ENCODE measurements at regions not wholly inside any gene's neighbourhood (a gene's known extent, or its start where the extent isn't known, plus 50 kb on each side); places are given as distances from the start of the nearest gene placed in this dataset.
"Not testable (repeated sequence)": the region's sequence is repeated elsewhere in the genome, so short reads cannot be mapped to it uniquely, and the experiment has no call there.

DNA sequence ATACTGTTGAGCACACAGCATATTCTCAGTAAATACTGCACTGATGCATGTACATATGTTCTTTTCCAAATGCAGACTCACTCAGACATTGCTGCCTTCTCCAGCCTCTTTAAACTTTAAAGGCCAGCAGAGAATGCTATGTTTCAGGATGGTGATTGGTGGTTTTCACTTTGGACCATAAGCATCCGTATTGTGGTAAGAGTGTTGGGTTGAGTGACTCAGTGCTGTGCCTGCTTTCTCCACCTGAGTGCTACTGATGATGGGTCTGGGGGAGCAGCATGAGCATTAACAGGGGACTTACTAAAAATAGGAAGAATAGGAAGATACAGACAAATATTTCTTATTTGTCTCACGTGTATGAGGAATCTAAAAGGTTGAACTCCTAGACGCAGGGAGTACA lies 56.3 kb upstream of the ZNF92 start:
- DNase-seq, result no peak

DNA sequence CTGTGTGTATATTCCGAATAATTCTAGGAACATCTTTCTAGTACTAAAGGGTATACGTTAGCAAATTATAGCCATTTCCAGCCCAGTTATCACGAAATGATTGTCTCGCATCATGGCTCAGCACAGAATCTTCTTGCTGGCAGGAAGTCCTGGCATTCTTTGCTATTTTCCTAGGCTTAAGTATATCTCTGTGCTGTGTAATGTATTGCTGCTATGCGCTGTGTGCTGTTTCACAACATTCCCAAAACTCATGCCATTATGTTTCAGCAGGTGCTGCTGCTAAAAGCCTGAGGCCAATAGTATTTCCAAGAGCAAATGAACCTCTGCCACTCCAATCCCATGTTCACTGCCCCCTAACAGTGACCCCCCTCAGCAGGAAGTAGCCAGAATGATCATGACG lies 62.9 kb upstream of the ZNF92 start:
- DNase-seq, result no peak

DNA sequence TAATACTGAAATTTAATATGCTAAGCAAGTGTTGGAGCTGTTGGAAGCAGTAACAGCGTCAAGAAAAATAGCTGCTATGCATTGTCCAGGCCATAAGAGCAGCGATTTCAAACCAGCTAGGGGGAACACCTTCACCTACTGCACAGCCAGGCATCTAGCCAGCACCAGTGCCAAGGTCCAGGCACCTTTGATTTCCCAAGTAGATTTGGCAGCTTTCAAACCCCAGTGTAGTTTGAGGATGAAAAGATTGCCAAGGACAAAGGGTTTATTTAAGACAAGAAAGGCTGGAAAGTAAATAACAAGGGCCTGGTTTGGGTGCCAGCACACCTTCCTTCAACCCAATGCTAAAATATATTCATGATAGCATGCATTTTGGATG lies 65.4 kb upstream of the ZNF92 start:
- no peak for DNase-seq

DNA sequence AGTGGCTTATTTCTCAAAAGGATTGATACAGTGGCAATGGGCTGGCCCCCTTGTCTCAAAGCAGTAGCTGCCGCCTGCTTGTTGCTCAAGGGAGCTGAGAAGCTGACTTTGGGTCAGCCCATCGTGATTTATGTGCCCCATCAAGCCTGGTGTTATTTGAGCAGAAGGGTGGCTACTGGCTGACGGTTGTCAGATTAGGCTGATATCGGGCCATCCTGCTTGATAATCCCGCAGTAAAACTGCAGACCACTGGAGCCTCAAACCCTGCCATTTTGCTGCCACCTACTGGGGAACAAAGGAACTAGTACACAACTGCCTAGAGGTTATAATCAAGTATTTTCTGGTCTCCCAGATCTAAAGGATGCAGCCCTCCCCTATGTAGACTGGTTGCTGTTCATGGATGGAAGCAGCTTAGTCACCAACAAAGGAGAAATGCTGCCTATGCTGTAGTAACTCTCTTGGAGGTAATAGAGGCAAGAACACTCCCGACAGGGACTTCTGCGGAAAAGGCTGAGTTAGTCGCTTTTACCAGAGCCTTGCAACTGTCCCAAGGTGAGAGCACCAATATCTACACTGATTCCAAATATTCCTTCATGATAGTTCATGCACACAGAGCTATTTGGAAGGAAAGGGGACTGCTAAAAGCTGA lies 65.9 kb upstream of the ZNF92 start:
- DNase-seq, result peak in 4 of 5 donors; percentile 3 to 26 (median 22)

DNA sequence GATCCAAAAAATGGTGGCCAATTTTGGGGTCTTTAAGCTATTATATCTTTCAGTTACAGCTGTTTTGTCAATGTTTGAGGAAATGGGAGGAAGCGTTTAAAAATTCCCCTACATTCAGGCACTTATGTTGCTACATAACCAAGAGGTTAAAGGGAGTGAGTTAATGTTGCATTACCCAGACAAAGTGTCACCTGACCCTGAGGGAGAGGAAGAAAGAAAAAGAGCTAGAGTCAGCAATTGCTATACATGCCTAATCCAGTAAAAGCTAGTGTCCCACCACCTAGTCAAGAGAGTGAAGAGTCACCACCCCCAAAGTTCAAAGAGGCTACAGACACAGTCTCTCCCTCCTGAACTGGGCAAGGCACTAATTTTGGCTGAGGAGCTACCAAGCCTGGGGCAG lies 69.5 kb upstream of the ZNF92 start:
- no peak for DNase-seq

DNA sequence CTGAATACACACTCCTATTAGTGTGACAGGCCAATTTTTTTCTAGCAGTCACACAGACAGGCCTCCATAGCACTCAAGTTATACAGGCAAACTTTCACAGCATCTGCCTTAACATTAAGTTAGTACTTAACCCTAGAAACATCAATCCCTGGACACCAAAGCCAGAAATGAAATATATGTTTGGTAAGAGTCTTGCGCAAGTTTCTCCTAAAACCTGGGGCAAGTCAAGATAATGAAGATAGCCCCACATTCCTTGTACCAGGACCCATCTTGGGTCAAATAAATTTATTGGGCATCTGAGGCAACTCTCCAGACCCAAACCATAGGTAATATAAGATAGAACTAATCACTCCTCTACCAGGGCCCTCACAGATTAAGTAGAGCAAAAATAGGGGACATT lies 70.8 kb upstream of the ZNF92 start:
- DNase-seq, result no peak

DNA sequence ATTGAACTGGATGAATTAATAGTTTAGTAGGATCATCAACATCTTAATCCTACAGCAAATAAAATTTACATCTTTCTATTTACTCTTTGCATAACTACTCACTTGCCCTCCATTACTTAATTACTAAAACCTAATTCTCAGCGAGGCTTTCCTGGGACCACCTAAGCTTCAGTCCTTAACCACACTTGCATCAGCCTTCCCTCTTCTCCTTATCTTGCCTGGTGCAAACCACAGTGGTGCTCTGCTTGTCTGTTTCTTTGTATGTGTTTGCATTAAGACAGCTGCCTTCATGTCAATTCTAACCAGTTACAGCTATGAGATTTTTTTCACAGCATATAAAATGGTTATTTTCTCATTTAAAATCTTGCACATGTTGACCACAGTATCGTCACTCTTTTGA lies 72.6 kb upstream of the ZNF92 start:
- no peak for DNase-seq

DNA sequence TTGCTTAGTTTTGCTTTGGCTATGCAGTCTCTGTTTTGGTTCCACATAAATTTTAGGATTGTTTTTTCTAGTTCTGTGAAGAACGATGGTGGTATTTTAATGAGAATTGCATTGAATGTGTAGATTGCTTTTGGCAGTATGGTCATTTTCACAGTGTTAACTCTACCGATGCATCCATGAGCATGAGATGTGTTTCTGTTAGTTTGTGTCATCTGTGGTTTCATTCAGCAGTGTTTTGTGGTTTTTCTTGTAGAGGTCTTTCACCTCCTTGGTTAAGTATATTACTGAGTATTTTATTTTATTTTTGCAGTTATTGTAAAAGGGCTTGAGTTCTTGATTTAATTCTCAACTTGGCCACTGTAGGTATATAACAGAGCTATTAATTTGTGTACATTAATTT lies 78.2 kb upstream of the ZNF92 start:
- peak in 1 of 5 donors; percentile 8 for DNase-seq

DNA sequence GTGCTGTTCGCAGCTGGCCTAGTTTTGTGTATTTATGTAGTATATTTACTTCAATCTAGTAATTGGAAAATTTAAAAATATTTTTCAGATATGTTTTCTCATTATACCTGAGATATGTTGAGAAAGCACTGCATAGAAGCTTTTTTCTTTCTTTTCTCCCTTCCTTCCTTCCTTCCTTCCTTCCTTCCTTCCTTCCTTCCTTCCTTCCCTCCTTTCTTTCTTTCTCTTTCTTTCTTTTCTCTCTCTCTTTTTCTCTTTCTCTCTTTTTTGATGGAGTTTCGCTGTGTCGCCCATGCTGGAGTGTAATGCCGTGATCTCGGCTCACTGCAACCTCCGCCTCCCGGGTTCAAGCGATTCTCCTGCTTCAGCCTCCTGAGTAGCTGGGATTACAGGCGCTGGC lies 83.3 kb upstream of the ZNF92 start:
- DNase-seq, result not testable (repeated sequence)

DNA sequence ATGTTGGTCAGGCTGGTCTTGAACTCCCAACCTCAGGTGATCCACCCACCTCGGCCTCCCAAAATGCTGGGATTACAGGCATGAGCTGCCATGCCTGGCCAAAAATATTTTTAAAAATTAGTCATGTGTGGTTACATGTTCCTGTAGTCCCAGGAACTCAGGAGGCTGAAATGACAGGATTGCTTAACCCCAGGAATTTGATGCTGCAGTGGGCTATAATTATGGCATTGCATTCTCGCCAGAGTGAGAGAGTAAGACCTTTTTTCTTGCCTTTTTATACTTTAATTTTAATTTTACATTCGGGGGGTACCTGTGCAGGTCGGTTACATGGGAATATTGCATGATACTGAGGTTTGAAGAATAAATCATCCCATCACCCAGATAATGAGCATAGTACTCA lies 86.6 kb upstream of the ZNF92 start:
- no peak for DNase-seq

DNA sequence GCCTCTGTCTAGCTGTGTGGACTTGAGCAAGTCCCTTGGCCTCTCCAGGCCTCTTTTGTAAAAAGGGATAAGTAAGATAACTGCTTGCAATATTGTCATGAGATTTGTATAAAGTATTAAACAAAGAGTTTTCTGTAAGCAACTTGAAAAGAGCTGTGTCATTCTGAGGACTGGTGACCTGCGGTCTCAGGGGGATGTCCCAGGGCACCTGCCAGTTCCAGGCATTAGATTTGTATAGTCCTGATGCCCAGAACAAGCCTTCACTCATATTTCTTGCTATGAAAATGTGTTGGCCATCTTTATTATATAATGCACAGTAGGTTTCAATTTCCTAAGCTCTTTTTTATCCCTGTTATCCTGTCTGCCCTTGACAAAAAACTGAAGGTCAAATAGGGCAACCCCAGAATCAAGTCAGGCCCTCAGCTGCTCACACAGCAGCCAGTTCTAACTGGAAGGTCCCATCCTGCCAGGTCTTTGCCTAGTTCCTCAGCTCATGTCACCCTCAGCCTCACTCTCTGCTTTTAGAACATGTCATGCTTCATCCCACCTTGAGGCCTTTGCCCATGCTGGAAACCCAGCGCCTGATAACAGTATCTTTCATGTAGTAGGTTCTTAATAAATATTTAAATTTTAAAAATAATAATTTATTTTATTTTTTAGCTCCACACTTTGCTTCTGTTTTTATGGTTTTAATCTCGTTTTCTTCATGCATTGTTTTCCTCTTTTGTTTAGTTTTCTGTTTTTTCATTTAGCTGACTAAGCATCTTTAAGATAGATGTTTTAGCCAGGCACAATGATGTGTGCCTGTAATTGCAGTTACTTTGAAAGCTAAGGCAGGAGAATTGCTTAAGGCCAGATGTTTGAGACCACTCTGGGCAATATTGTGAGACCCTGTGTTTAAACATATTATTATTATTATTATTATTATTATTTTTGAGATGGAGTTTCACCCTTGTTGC lies 87.5 kb upstream of the ZNF92 start:
- no peak for DNase-seq

DNA sequence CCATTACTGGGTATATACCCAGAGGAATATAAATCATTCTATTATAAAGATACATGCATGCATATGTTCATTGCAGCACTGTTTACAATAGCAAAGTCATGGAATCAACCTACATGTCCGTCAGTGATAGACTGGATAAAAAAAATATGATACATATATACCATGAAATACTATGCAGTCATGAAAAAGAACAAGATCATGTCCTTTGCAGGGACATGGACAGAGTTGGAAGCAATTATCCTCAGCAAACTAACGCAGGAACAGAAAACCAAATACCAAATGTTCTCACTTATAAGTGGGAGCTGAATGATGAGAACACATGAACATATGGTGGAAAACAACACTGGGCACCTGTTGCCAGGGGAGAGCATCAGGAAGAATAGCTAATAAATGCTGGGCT lies 88.4 kb upstream of the ZNF92 start:
- not testable (repeated sequence) for DNase-seq

DNA sequence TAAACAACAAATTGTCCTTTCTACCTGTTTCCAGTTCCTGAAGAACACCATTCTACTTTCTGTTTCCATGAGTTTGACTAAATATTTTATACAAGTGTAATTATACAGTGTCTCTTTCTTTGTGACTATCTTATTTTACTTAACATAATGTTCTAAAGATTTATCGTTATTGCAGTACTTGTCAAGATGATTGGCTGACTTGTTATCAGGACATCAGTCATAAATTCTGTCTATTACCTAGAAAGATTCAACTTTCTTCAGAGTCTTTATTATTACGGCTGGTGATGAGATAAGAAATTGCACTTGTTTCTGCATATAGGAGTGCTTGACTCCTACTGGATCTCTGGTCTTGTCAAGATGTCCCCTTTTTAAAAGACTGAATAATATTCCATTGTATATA lies 93.9 kb upstream of the ZNF92 start:
- no peak for DNase-seq

DNA sequence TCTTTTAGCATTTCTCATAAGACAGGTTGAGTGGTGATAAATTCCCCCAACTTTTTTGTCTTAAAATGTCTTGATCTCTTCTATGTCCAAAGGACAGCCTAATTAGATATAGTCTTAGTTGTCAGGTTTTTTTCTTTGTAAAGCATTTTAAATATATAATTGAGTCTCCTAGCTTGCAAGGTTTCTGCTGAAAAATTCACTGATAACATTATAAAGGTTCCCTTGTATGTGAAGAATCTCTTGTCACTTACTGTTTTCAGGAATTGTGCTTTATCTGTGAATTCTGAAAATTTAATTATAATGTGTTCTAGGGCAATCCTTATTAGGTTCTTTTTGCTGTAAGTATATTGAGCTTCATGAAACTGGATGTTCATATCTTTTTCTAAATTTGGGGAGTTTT lies 96.8 kb upstream of the ZNF92 start:
- no peak for DNase-seq

DNA sequence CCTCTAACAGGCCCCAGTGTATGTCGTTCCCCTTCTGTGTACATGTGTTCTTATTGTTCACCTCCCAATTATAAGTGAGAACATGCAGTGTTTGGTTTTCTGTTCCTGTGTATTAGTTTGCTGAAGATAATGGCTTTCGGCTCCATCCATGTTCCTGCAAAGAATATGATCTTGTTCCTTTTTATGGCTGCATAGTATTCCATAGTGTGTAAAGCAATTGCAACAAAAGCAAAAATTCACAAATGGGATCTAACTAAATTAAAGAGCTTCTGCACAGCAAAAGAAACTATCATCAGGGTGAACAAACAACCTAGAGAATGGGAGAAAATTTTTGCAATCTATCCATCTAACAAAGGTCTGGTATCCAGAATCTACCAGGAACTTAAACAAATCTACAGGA lies 102.2 kb upstream of the ZNF92 start:
- not testable (repeated sequence) for DNase-seq

DNA sequence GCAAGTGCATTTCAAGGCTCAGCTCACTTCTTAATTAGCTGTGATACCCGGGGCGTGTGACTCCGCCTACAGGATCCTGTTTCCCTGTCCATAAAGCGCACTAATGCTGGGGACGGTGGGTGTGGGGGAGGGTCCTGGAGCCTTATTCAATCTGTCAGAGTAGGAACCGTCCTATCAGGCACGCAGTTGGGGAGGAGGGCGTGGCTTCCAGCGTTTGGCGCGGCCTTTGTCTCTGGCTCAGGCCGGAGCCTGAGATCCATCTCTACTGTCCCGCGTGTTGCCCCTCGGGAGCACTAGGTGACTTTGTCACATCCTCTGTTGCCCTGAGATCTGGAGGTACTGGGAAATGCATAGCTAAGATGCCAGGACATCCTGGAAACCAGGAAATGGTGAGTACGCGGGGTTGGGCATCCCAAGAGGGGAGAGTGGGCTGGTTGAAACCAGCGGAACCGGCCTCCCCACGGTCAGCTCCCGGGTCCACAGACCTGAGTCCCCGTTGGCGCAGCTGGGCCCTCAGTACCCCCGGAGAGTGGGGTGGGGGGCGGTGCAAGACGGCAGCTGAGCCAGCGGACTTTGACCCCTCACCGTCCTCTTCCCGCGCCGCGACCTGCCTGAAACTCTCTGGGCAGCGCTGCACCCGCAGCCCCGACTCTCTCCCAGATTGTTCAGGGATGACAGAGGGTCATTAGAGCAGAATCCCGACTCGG lies 104.4 kb upstream of the ZNF92 start:
- peak in 1 of 5 donors; percentile 62 for DNase-seq

DNA sequence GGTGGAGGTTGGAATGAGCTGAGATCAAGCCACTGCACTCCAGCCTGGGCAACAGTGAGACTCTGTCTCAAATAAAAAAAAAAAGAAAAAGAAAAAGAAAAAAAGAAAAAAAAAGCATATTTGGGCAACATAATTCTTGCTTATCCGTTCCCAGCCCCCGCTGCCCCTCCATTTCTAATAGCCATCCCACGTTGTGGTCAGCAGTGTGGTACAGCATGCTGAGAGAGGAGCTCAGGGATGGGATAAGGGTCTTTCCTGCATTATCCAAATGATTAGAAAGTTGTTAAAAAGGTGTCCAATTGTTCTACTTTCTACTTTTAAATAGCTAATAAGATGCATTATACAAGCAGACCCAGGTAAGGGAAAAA lies 104.9 kb upstream of the ZNF92 start:
- DNase-seq, result no peak

DNA sequence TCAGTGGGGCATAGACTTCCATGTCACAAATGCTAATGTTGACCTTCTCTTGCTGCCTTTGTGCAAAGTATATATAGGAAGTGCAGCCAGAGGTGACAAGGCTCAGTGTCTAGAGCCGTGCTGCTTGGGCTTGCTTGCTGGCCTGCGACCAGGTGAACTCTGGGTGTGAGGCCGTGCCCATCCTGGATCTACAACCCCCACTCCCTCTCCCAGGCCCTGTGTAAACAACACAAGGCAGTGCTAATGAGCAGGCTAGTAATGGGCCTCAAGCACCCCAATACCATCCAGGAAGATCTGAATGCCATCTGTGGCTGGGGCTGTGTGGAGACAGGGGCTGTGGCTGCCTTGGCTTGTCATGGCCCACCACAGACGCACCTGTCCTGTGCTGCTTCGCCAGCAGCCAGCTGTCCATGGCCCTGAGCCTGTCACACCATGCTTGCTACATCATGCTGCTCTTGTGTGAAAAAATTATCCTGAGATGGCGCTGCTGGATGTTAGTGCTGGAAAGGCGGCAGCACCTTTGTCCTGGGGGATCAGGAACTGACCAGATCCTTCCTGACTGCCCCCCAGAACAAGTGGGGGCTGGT lies 107.6 kb upstream of the ZNF92 start:
- DNase-seq, result no peak

DNA sequence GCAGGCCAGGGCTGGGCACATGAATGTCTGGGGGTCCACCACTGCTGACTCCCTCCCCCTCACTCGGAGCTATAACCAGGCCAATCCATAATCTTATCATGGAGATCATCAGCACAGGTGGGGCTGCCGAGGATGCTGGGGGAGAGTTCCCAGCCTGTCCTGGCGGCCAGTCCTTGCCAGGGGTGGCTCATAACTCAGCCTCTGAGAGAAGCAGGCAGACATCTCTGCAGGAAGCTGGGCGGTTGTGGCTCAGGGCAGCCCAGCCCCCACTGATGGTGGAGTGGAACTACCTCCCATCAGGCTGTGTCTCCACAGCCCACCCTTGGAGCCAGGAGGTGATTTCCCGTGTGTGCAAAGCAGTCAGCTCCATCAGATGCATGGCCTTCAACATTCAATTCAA lies 109.4 kb upstream of the ZNF92 start:
- DNase-seq, result no peak

DNA sequence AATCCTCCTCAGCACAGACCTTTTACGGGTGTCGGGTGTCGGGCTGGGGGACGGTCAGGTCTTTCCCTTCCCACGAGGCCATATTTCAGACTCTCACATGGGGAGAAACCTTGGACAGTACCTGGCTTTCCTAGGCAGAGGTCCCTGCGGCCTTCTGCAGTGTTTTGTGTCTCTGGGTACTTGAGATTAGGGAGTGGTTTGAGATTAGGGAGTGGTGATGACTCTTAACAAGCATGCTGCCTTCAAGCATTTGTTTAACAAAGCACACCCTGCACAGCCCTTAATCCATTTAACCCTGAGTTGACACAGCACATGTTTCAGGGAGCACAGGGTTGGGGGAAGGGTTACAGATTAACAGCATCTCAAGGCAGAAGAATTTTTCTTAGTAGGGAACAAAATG lies 113.0 kb upstream of the ZNF92 start:
- DNase-seq, result not testable (repeated sequence)

DNA sequence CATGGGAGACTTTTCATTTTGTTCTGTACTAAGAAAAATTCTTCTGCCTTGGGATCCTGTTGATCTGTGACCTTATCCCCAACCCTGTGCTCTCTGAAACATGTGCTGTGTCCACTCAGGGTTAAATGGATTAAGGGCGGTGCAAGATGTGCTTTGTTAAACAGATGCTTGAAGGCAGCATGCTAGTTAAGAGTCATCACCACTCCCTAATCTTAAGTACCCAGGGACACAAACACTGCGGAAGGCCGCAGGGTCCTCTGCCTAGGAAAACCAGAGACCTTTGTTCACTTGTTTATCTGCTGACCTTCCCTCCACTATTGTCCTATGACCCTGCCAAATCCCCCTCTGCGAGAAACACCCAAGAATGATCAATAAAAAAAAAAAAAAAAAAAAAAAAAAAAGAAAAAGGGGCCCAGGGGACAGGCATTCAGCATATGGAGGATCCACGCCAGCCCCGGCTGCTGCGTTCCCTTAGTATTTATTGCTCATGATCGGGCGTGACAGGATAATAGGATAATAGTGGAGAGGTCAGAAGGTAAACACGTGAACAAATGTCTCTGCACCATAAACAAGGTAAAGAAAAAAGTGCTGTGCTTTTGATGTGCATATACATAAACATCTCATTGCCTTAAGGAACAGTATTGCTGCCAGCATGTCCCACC lies 113.7 kb upstream of the ZNF92 start:
- not testable (repeated sequence) for DNase-seq

DNA sequence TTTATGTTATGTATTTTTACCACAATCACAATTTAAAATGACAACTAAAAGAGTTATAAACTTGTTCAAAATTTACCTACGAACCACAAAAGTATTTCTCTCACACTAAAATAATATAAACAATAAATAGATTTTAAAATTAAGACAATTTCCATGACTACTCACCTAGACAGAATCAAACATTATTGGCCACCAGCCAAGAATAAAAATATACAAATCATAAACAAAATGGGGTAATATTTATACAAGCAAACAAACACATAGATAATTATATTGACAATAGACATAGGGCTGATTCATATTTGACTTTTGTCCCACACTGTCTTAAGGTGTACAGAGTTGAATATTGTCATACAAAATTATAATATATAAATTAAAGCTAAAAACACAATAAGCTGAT lies 119.6 kb upstream of the ZNF92 start:
- no peak for DNase-seq
